Sciatic nerve (tissue), 2 donors: ENCODE measurements at regions not wholly inside any gene's neighbourhood (a gene's known extent, or its start where the extent isn't known, plus 50 kb on each side); places are given as distances from the start of the nearest gene placed in this dataset.
A peak's percentile ranks its signal among the peaks of the same experiment; 100 is the strongest.

ENCODE experiments used
- ATAC-seq: fragments of 200-7000 bp; cut with Tn5 transposase; one replicate; pipeline ENCODE4 v1.9.1; 2020; ENCODE audit warnings: mild to moderate bottlenecking, moderate library complexity
- DNase-seq: peaks from one replicate; pipeline ENCODE4 v3.0.0-alpha.2; 2020; ENCODE audit warnings: low spot score
- intact Hi-C: fragments of 100-400 bp; cut with DNase I; formaldehyde crosslinking; loops from one replicate; pipeline ENCODE4 v1.14.2; 2022
- donor health status: DM: no; HTN: no; CAD: no.
- donor health status: DM: no; HTN: no; CAD: no.

- intact Hi-C loops = no loop called here
- peak; percentile 40 for DNase-seq
- no peak for ATAC-seq
Measured at GRCh38 chr10:131701131-131701947, 199.5 kb upstream of the PPP2R2D start.

GRCh38 chr10:131702531-131703356 lies 198.1 kb upstream of the PPP2R2D start:
- DNase-seq = peak; percentile 34

GRCh38 chr10:131703541-131703940 lies 197.3 kb upstream of the PPP2R2D start:
- ATAC-seq (no peak), DNase-seq (peak; percentile 42)
- intact Hi-C loops = no loop called here

More at GRCh38 chr10:131702531-131703356, 198.1 kb upstream of the PPP2R2D start:
- ATAC-seq = no peak
- intact Hi-C loops = no loop called here

GRCh38 chr10:131703941-131704340 lies 196.9 kb upstream of the PPP2R2D start:
- no peak for ATAC-seq
- peak; percentile 34 for DNase-seq
- intact Hi-C loops = no loop called here

GRCh38 chr10:131706476-131706875 lies 194.3 kb upstream of the PPP2R2D start:
- DNase-seq (peak; percentile 6), ATAC-seq (no peak)
- intact Hi-C loops = no loop called here

GRCh38 chr10:131706952-131707351 lies 193.9 kb upstream of the PPP2R2D start:
- DNase-seq (peak; percentile 12), ATAC-seq (no peak)
- intact Hi-C loops = no loop called here

- intact Hi-C loops = no loop called here
- ATAC-seq = no peak
- peak; percentile 13 for DNase-seq
Measured at GRCh38 chr10:131708225-131708880, 192.5 kb upstream of the PPP2R2D start.

- ATAC-seq = no peak
- intact Hi-C loops = no loop called here
- DNase-seq = no peak
Measured at GRCh38 chr10:131710142-131710861, 190.5 kb upstream of the PPP2R2D start.

GRCh38 chr10:131722121-131722520 lies 178.7 kb upstream of the PPP2R2D start:
- DNase-seq (peak; percentile 17), ATAC-seq (no peak)
- intact Hi-C loops = no loop called here

- ATAC-seq (no peak), DNase-seq (peak; percentile 25)
Measured at GRCh38 chr10:131722525-131723264, 178.1 kb upstream of the PPP2R2D start.

GRCh38 chr10:131723297-131724168 lies 177.3 kb upstream of the PPP2R2D start:
- ATAC-seq (no peak), DNase-seq (peak; percentile 50)

More at GRCh38 chr10:131722525-131723264, 178.1 kb upstream of the PPP2R2D start:
- intact Hi-C loops = no loop called here

GRCh38 chr10:131724169-131724545 lies 176.7 kb upstream of the PPP2R2D start:
- DNase-seq = peak; percentile 27
- no peak for ATAC-seq
- intact Hi-C loops = no loop called here

More at GRCh38 chr10:131723297-131724168, 177.3 kb upstream of the PPP2R2D start:
- intact Hi-C loops = no loop called here

- DNase-seq = peak; percentile 36
- no peak for ATAC-seq
- intact Hi-C loops = no loop called here
Measured at GRCh38 chr10:131724891-131725580, 175.8 kb upstream of the PPP2R2D start.

- intact Hi-C loops = no loop called here
- ATAC-seq (no peak), DNase-seq (peak; percentile 51)
Measured at GRCh38 chr10:131725581-131726069, 175.2 kb upstream of the PPP2R2D start.

GRCh38 chr10:131726076-131726880 lies 174.5 kb upstream of the PPP2R2D start:
- ATAC-seq (peak; percentile 81), DNase-seq (peak; percentile 85)
- intact Hi-C loops = no loop called here

- intact Hi-C loops = no loop called here
- peak; percentile 37 for DNase-seq
- peak; percentile 12 for ATAC-seq
Measured at GRCh38 chr10:131726967-131727366, 173.8 kb upstream of the PPP2R2D start.
